RWPE1 (cell line): ENCODE measurements at regions not wholly inside any gene's neighbourhood (a gene's known extent, or its start where the extent isn't known, plus 50 kb on each side); places are given as distances from the start of the nearest gene placed in this dataset.

Source experiments
- CTCF ChIA-PET: fragments of 350-600 bp; sonication (Branson Sonifier 250); formaldehyde crosslinking; extraction: SDS; loops from one replicate; lab custom pipeline; 2021; lab: Yijun Ruan, JAX
- POLR2A ChIA-PET: fragments of 400-600 bp; formaldehyde crosslinking; extraction: SDS; loops from one replicate; lab custom pipeline; 2020; ENCODE audit warnings: antibody characterized with exemption; ENCODE audit not compliant: low non-redundant PET; lab: Yijun Ruan, JAX
- DNase-seq: peaks from one replicate; pipeline ENCODE4 v3.0.0; 2012; ENCODE audit warnings: low spot score
- H3K27ac ChIP-seq: fragments of 450-650 bp; 2 replicates; pipeline ENCODE4 v1.5.1; 2017
- TF ChIP-seq, protein P1 (sequence below): fragments of 450-650 bp; conservative IDR thresholded peaks from 2 replicates; pipeline ENCODE4 v1.5.1; 2017; ENCODE audit warnings: low read depth, mild to moderate bottlenecking

DNA sequence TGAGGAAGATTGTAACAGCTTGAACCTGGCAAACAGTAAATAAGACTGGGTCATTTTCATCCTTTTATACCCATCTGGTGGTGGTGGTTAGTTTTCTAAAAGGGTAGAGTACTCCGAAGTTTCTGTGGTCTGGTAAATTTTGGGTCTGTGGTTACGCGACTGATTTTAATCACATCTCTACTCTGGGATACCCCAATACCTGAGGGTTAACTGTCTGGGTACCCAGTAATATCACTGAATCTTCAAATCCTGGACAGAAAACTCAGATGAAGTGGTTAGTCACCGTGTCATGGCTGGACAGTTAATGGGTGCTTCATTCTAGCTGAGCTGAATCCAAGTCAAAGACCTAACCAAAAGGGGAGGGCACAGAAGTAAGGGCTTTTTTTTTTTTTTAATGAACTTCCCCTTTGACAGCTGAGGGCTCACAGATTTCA is 474.2 kb downstream of the GADD45G start:
- DNase-seq = no peak

DNA sequence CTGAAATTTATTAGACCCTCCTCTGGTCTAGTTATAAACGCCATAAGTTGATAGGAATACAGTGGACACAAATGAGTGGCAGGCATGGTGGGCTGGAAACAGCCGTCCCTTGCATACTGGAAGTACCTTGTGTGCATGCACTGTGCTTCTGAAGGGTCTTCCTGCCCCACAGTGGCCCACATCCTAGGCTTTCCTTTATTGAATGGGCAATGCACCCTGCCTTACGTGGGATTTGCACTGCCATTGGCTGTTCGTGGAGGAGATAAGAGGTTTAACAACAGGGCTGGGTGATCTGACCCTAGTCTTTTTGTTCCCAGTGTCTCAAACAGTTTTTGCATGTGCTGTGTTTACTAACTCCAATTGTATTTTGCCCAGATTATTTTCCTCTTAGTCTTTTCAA is 480.8 kb downstream of the GADD45G start:
- POLR2A ChIA-PET = no interaction called here
- DNase-seq = no peak
- CTCF ChIA-PET = interaction anchor here (0.6 kb wide), 2 partner anchors 710 to 1009 kb away, joined by 3 to 13 read pairs; no protein-coding TSS in a partner anchor
- no peak overlapping the region for H3K27ac ChIP-seq
- TF ChIP-seq, protein P1, sequence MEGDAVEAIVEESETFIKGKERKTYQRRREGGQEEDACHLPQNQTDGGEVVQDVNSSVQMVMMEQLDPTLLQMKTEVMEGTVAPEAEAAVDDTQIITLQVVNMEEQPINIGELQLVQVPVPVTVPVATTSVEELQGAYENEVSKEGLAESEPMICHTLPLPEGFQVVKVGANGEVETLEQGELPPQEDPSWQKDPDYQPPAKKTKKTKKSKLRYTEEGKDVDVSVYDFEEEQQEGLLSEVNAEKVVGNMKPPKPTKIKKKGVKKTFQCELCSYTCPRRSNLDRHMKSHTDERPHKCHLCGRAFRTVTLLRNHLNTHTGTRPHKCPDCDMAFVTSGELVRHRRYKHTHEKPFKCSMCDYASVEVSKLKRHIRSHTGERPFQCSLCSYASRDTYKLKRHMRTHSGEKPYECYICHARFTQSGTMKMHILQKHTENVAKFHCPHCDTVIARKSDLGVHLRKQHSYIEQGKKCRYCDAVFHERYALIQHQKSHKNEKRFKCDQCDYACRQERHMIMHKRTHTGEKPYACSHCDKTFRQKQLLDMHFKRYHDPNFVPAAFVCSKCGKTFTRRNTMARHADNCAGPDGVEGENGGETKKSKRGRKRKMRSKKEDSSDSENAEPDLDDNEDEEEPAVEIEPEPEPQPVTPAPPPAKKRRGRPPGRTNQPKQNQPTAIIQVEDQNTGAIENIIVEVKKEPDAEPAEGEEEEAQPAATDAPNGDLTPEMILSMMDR = no peak

More for the DNA sequence above, 474.2 kb downstream of the GADD45G start:
- CTCF ChIA-PET = interaction anchor here (0.6 to 0.7 kb wide), 2 partner anchors 43 to 471 kb away, joined by 3 to 6 read pairs; no protein-coding TSS in a partner anchor
- POLR2A ChIA-PET = no interaction called here
- TF ChIP-seq, protein P1 = no peak
- H3K27ac ChIP-seq = no peak overlapping the region

DNA sequence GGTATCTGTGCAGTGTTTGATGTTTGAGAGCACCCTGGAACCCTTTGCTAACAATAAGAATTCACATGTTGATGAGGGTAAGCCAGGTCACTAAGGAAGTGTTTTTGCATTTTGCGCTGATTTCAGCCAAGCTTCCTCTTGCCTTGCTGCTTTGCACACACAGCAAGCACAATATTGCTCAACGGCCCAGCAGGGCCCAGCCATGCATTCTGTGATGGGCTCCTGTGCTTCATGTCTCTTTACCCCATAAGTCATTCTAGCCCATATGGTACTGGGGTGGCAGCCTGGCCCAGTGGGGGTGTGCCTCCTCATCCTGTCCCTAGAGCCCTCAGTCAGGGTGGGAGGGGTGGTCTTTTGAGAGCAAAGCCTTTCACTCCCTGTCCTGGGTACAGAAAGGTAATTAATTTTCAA is 481.3 kb downstream of the GADD45G start:
- TF ChIP-seq, protein P1 = no peak
- H3K27ac ChIP-seq = no peak overlapping the region
- ChIA-PET POLR2A (no interaction called here), CTCF (interaction anchor here (0.6 kb wide), 2 partner anchors 710 to 1009 kb away, joined by 3 to 13 read pairs; no protein-coding TSS in a partner anchor)
- DNase-seq = no peak

DNA sequence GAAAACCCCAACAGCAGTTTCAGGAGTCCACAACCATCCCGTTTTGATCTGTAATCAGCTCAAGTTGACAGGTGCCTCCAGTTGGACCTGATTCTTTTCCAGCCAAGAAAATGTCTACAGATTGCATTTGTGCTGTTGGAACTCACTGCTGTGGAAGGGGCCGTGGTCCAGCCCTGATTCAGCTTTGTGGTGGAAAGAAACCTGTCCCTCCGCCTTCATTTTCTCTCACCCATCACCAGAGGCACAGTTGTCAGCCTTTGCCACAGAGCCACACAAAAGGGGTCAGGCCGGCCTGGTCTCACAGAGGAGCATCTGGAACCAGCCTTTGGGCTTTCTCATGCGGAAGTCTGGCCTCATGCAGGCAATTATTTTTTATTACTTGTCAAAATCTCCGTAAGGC is 483.6 kb downstream of the GADD45G start:
- ChIA-PET CTCF (no interaction called here), POLR2A (no interaction called here)
- TF ChIP-seq, protein P1 = no peak
- no peak for DNase-seq
- H3K27ac ChIP-seq = no peak overlapping the region

DNA sequence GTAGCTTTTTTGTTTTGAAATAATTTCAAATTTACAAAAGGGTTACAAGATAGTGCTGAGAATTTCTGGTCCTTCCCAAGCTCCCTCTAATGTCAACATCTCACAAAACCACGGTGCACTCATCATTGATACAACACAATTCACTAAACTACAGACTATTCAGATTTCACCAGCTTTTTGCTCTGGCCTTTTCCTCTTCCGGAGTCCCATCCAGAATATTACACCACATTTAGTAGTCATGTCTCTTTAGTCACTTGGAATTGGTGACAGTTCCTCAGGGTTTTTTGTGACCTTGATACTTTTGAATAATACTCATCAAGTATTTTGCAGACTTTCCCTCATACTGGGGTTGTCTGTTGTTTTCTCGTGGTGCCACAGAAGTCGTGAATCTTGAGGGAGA is 484.0 kb downstream of the GADD45G start:
- H3K27ac ChIP-seq = no peak overlapping the region
- ChIA-PET CTCF (no interaction called here), POLR2A (no interaction called here)
- TF ChIP-seq, protein P1 = no peak
- no peak for DNase-seq

DNA sequence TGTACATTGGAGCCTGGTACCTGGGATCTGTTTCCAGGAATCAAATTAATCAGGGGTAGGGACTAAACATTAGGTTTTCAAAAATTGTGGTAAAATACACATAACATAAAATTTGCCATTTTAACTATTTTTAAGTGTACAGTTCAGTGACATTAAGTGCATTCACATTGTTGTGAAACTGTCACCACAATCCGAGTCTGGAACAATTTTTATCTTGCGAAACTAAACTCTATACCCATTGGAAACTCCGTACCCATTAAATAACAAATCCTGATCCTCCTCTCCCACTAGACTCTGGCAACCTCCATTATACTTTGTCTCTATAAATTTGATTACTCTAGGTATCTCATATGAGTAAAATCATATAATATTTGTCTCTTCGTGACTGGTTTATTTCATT is 486.2 kb downstream of the GADD45G start:
- ChIA-PET POLR2A (no interaction called here), CTCF (no interaction called here)
- TF ChIP-seq, protein P1 = no peak
- no peak overlapping the region for H3K27ac ChIP-seq
- DNase-seq = no peak
